Pancreas (tissue), 10 donors: ENCODE measurements at regions not wholly inside any gene's neighbourhood (a gene's known extent, or its start where the extent isn't known, plus 50 kb on each side); places are given as distances from the start of the nearest gene placed in this dataset.

Source experiments
- ATAC-seq, 4 donors: fragments of 200-7000 bp; cut with Tn5 transposase; one replicate each; pipeline versions ENCODE4 v1.8.0 to v1.9.1; 2020; ENCODE audit warnings: mild to moderate bottlenecking in 4 of 4, moderate library complexity in 4 of 4
- DNase-seq, 6 donors: peaks; one replicate each; pipeline ENCODE4 v3.0.0-alpha.2; 2020
- FAIRE-seq: peaks from 2 replicates; lab custom pipeline; 2012; peaks lifted over from hg19 to GRCh38; lab: Jason Lieb, UNC
- H3K27ac ChIP-seq, 4 donors: fragments of 200-600 bp; sonication (generic); 1 replicate in 3 of 4; 2 replicates in 1 of 4; pipeline versions ENCODE4 v1.5.0 to v1.8.0; 2020
- H3K27me3 ChIP-seq, 4 donors: fragments of 200-600 bp; one replicate each; pipeline ENCODE4 v1.8.0; 2021
- H3K36me3 ChIP-seq, 3 donors: fragments of 200-600 bp; sonication (generic) in 1 of 3; one replicate each; pipeline versions ENCODE4 v1.5.0 to v1.8.0; 2020 to 2021
- H3K4me1 ChIP-seq, 3 donors: fragments of 200-600 bp; one replicate each; pipeline ENCODE4 v1.8.0; 2021
- H3K4me3 ChIP-seq, 4 donors: fragments of 200-600 bp; sonication (generic) in 2 of 4; one replicate each; pipeline versions ENCODE4 v1.5.0 to v1.8.0; 2020 to 2021
- H3K9me3 ChIP-seq, 4 donors: fragments of 200-600 bp; one replicate each; pipeline ENCODE4 v1.8.0; 2021
- WGBS, 2 donors: extraction: QIAGEN DNeasy Blood & Tissue Kit; methylation state at CpG; one replicate each; pipeline ENCODE4 v1.1.7; 2013; 5-methylcytosine and 5-hydroxymethylcytosine counted together
- intact Hi-C, 3 donors: fragments of 100-400 bp; cut with DNase I; formaldehyde crosslinking; loops; one replicate each; pipeline versions ENCODE4 v1.11.1 to v1.14.2; 2022
- TF ChIP-seq, protein P1 (sequence below), 4 donors: fragments of 200-600 bp; sonication (generic) in 3 of 4; IDR thresholded peaks; one replicate each; pipeline versions ENCODE4 v1.5.0 to v1.8.0; 2021; ENCODE audit warnings: antibody characterized with exemption in 4 of 4
- donor health status: healthy with polysubstance abuse.
- donor health status: DM: no; HTN: no; CAD: no; lungs with moderate emphysema.
- donor health status: DM: no; HTN: no; CAD: no.
- donor health status: control.
- donor health status: control.
- donor health status: Bipolar disorder and iron deficiency.
- donor health status: DM: yes; HTN: yes; CAD: no.
- donor health status: DM: no; HTN: no; CAD: no.
- donor health status: DM: no; HTN: no; CAD: no.
- donor health status: DM: yes; HTN: yes; CAD: no.

DNA sequence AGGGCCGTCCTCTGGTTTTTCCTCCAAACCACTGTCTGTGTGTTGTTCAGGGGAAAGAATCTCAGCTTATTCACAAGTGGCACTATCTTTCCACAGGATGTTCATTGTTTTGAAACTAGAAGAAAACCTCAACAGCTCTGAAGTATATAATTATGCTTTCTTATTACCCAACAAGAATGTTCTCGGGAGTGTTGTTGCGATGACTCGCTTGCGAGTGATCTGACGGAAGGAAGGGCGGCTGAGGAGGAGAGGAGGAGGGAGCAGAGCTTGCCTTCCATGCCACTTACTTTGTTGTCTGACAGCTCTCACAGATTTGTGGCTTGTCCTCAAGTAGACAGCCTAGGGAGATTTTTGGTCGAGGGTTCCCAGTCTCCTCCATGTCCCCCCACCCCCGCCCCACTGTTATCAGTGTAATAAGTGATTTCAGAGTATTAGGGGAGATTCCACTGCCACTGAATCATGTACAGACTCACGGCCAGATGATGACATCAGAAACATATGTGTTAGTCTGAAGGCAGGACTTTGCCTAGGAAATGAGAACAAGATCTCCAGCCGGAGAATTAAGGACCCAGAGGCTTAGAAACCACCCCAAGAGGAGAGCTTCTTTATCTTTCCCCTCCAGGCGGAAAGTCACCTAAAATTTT lies 80.7 kb upstream of the CCN6 start:
- intact Hi-C loops: no loop called here
- TF ChIP-seq, protein P1, sequence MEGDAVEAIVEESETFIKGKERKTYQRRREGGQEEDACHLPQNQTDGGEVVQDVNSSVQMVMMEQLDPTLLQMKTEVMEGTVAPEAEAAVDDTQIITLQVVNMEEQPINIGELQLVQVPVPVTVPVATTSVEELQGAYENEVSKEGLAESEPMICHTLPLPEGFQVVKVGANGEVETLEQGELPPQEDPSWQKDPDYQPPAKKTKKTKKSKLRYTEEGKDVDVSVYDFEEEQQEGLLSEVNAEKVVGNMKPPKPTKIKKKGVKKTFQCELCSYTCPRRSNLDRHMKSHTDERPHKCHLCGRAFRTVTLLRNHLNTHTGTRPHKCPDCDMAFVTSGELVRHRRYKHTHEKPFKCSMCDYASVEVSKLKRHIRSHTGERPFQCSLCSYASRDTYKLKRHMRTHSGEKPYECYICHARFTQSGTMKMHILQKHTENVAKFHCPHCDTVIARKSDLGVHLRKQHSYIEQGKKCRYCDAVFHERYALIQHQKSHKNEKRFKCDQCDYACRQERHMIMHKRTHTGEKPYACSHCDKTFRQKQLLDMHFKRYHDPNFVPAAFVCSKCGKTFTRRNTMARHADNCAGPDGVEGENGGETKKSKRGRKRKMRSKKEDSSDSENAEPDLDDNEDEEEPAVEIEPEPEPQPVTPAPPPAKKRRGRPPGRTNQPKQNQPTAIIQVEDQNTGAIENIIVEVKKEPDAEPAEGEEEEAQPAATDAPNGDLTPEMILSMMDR (IDR thresholded peaks at IDR 0.05): no peak
- DNase-seq (peak in 1 of 6 donors; percentile 23), ATAC-seq (peak in 3 of 4 donors; percentile 48 to 85 (median 77)), FAIRE-seq (no peak)
- H3K4me3 ChIP-seq: no peak overlapping the region
- no peaks in the 10 kb centered on the region for H3K36me3 ChIP-seq
- H3K27ac ChIP-seq: peak overlapping the region in 2 of 4 donors; percentile 6 to 35
- H3K27me3 ChIP-seq: no peaks in the 10 kb centered on the region
- no peaks in the 10 kb centered on the region for H3K4me1 ChIP-seq
- no peaks in the 10 kb centered on the region for H3K9me3 ChIP-seq
- WGBS, 2 donors: 69 to 73% methylated on average over 12 of the region's 12 CpGs

DNA sequence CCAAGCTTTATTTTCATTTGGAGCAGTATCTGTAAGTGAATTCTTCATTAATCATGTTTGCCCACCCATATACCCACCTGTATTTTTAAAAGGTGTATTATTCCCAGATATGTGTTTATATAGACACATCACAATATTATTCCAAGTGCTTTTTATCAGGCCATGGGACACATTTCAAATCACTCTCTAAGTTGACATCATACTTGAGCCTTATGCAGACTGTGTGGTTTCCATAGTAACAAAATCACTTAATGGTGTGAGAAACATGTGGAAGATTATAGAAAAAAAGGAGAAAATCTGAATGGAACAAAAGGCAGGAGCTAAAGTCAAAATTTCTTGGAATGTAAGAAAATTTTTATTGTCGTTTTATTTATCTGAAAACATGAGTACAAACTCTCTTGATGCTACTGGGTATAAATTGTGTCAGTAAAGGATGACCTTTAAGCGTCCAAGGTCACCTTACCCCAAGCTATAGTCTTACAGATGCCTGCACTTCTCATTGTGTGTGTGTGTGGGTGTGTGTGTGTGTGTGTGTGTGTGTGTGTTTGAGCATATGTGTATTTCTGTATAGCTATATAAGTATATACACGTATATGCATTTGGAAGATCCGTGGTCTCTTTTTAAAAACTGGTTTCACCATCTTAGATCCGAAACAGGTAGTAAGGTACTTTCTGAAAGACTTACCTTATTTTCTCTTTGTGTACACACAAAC lies 79.8 kb upstream of the CCN6 start:
- peak overlapping the region in 2 of 4 donors; percentile 6 to 35 for H3K27ac ChIP-seq
- no peak for DNase-seq
- no peaks in the 10 kb centered on the region for H3K4me1 ChIP-seq
- intact Hi-C loops: no loop called here
- TF ChIP-seq, protein P1 (IDR thresholded peaks at IDR 0.05): no peak
- FAIRE-seq: no peak
- ATAC-seq: no peak
- H3K36me3 ChIP-seq: no peaks in the 10 kb centered on the region
- no peaks in the 10 kb centered on the region for H3K27me3 ChIP-seq
- H3K4me3 ChIP-seq: no peak overlapping the region
- no peaks in the 10 kb centered on the region for H3K9me3 ChIP-seq
- 86 to 87% methylated on average over 5 of the region's 5 CpGs for WGBS, 2 donors

DNA sequence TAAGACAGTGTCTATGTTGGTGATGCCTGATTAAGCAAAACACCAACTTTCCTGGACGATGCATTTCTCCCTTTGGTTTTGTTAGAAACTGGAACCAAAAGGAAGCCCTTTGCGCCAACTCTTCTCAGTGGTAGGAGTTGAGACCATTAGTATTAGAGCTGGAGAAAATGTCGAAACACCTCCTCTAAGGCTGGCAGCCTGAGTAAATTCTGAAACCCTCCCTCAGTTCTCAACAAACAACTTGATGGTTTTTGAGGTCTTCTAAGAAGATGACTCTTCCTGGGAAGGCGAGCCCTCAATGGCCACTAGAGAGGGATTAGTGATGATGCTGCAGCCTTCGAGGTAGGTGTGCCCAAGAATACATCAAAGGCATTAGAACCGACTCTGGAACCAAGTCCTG lies 78.4 kb upstream of the CCN6 start:
- DNase-seq (no peak), ATAC-seq (no peak), FAIRE-seq (no peak)
- Histone ChIP-seq H3K4me1 (no peaks in the 10 kb centered on the region), H3K27me3 (no peaks in the 10 kb centered on the region), H3K9me3 (no peaks in the 10 kb centered on the region), H3K4me3 (no peak overlapping the region), H3K36me3 (no peaks in the 10 kb centered on the region), H3K27ac (no peak overlapping the region)
- intact Hi-C loops: no loop called here
- TF ChIP-seq, protein P1 (IDR thresholded peaks at IDR 0.05): no peak
- WGBS, 2 donors: 73 to 87% methylated on average over 6 of the region's 6 CpGs

DNA sequence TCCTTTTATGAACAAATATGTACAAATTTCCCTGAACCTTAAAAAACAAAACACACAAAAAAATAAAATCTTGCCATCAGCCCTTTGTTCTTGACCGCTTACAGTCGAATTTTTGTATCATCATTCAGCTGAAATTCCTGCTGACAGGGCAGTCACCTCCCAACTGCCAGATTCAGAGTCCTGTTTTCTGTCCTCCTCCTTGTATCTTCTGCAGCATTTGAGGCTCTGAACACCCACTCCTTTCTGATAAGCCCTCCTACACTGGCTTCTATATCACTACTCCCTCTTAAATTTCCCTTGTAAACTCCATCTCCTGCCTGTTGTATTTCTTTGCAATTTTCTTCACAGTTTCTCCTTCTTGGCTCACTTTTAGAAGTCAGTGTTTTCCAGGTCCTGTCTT lies 77.8 kb upstream of the CCN6 start:
- Histone ChIP-seq H3K27me3 (no peaks in the 10 kb centered on the region), H3K4me1 (no peaks in the 10 kb centered on the region), H3K36me3 (no peaks in the 10 kb centered on the region), H3K27ac (no peak overlapping the region), H3K9me3 (no peaks in the 10 kb centered on the region), H3K4me3 (no peak overlapping the region)
- intact Hi-C loops: no loop called here
- WGBS, 2 donors: 71 to 88% methylated on average over 2 of the region's 2 CpGs
- ATAC-seq: no peak
- FAIRE-seq: no peak
- TF ChIP-seq, protein P1 (IDR thresholded peaks at IDR 0.05): no peak
- no peak for DNase-seq
